HG03280 (cell line): ENCODE measurements at regions not wholly inside any gene's neighbourhood (a gene's known extent, or its start where the extent isn't known, plus 50 kb on each side); places are given as distances from the start of the nearest gene placed in this dataset.

Experiments used
- ATAC-seq: cut with Tn5 transposase; IDR thresholded peaks from one replicate; pipeline ENCODE4 v1.9.1; 2021; ENCODE audit warnings: mild to moderate bottlenecking, moderate library complexity; ENCODE audit not compliant: unreplicated experiment

DNA sequence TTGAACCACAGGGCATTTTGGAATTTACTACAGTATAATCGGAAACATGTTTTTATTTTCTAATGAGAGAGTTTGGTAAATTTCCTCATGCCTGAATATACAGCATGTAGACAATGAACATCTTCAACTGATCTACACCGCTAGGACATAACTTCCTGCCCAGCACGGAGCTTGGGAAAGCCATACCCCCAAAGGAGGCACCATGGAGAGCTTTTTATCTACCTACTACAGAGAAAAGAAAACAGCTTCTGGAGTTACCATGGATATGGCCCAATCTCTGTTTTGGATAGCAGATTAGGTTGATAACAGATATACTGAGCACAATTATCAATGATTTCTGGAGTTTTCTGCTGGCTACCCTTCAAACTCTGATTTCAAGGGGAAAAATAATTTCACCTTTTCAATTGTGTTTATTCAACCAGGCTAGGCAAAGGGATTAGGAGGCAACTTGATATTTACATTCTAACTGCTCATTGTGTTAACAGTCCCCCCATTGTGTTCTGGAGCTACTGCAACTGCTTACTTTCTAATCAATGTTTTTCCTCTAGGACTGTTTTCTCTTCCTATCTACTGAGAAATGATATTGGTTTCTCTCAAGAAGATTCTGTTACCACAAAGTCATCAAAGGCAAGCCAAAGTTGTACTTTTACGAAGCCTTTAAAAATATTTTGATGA lies 123.0 kb upstream of the ARHGAP28 start:
- ATAC-seq, result no peak

DNA sequence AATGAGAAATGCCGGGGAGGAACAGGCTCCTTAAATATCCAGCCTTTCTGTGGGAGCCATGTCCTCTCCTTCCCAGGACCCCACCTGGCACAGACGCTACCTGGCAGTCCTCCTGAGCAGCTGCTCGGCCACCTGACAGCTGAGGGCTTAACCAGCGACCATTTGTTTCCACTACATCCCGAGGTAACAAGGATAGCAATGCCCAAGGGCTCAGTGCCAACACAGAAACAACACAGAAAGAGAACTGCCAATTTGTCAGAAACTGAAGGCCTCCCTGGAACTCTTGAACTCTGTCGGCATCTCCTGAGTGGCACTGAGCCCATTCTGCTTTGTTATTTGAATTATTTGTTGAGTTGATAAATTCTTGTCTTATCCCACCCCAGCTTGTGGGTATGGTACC lies 122.2 kb upstream of the ARHGAP28 start:
- ATAC-seq, result no peak

DNA sequence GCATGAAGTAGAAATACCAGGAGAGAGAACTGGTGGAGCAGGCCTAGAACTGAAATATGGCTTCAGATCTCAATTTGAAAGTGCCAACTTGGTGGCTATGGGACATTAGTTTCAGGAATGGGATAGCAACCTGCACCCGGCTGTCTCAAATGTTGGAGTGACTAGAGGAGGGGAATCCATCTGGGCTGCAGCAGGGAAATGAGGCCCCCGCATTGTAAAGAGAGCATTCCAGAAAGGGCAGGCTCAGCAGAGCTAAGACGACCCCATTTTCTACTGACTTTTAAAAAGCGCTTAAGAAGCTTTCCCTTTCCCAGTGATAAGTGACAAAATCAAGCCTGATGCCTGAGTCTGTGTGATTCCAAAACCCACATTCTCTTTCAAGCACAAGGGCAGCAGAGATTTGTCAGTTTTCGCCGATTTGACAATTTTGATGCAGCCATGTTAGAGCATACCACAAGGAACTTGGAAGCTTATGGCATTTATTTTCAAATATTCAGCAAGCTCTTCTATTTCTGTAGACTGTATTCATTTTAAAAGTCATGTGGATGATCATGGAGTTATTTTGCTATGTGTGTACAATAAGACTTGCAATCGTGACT lies 119.8 kb upstream of the ARHGAP28 start:
- no peak for ATAC-seq

DNA sequence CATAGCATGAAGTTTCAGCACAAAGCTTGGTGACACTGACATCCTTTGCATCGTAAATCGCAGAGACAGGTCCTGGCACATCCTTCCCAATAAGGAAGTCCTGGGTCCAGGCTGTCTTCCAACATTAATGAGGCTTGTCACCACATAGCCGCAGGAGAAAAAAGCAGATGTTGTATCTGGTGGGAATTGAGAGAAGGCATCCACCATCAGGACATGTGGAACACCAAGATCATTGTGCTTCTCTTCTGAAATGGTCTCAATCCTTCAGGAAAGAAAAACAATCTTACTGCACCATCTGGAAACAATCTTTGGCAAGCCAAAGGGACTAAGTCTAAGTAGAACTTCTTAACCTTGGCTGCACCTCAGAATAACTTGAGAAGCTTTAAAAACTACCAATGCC lies 119.0 kb upstream of the ARHGAP28 start:
- ATAC-seq, result no peak

DNA sequence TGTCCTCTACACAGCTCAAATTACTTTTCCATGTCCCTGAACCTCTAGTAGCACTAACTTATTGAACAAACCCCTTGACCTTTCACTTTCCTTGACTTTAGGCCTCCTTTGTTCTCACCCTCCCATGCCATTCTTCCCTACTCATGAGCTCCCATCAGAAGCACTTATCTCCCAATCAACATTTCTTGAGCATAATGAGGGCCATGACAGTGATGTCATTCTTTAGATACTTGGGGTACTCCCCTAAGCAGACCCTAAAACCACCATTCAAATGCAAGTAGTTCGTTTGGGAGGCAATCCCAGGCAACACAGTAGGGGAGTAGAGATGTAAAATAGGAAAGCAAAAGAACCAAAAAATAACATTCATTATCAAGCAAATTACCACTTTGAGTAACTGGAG lies 115.9 kb upstream of the ARHGAP28 start:
- no peak for ATAC-seq

DNA sequence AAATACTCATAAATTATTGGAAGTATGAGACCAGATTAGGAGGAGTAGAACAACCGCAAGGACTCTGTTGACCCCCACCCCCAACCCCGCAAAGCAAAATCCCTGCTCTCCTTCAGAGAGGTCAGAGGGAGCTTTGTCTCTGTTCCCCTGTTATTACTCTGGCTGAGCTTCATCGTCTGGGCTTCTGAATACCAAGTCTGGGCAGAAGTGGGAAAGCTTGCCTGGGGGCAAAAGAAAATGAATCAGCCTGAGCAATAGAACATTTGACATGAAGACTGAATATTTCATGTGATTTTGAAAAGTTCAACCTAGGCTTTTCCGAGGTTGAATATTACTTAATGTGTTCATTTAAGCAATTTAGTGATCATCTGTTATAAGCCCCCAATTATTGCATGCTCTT lies 114.6 kb upstream of the ARHGAP28 start:
- no peak for ATAC-seq

DNA sequence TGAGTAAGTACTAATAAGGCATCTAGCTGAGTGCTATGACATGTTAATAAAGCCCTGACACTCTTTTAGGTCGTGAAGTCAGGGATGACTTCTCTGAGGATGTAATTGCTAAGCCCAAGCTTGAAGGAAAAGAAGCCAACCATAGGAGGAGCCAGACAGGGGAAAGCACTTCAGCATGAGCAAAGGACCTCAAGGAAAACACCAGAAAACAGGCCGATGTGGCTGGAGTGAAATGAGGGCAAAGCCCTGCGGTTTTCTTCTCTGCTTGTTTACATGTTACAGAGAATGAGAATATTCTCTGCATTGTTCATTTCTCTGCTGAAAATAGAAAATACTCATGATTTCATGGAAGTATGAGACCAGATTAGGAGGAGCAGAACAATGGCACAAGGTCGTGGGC lies 112.5 kb upstream of the ARHGAP28 start:
- ATAC-seq, result no peak

DNA sequence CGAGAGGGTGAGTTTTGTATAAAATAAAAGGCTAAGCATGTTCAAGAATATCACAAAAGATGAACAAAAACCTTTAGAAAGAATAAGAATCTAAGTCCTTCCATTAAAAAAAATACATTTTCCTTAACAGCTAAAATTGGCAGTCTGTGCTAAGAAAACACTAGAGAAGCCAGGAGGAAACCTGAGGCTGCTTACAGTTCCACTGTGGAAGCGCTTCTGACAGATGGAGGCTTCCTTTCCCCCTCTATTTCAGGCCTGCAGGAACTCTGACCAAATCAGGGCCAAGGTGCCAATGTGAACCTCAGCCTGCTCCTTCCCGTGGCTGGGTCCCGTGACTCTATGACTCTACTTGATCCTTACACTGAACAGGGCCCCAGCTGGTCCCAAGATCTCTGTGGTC lies 108.1 kb upstream of the ARHGAP28 start:
- ATAC-seq, result no peak

DNA sequence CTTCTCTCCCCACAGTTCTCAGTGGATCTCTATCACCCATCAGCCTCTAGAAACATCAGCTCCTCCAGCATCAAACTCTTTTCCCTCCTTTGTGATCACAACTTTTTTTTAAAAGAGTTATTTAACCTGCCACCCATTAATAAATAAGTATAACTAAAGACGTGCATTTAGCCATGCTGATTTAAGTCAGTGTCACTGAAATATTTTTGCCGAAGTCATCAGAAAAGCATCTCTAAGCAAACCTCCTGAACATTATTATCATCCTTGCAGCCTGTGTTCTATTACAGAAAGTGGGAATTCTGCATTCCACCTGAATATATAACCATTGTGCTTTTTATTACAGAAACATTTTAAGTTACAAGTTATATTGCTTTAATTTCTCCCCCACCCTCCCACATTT lies 106.2 kb upstream of the ARHGAP28 start:
- no peak for ATAC-seq

DNA sequence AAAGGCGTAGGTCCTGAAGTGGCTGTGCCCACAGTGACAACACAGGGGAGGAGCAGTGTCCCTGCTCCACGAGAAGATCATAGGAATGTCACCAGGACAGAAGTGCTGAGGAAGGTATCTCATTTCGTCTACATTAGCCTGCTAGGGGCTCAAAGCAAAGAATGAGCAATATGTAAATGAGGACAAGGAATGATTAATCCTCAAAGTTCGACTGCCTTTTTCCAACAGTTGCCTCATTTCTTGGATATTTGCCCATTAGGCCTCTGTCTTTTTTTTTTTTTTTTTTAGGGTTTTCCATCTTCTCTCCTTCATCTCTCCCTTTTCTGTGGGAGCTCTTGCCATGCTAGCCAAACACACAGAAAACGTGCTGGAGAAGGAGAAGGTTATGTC lies 105.2 kb upstream of the ARHGAP28 start:
- ATAC-seq, result no peak

DNA sequence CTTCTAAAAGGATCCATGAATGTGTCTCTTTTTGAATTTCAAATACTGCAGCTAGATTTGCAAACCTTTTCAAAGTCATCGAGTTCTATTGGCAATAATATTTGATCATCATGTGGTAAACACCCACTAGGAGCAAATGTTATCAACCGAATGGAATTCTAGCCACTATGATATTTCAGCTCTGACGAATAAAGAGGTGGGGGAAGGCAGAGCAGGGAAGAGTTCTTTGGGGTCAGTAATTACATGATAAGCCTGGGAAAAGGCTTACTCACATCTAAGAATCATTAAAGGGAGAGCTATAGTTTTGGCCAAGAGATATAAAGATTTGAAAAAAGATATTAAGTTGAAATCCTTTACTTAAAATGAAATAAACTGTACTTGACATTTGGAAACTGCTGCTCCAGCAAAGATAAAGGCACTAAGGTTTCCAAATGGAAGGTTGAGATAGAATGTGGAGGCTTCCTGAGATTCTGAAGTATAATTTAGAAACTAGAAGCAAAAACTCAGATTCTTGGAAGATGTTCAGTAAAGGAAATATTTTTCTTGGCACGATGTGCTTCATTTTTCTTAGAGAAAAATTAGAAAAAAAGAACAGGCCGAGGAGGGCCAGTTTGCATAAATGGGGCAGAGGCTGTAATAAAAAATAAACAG lies 104.7 kb upstream of the ARHGAP28 start:
- ATAC-seq, result no peak

DNA sequence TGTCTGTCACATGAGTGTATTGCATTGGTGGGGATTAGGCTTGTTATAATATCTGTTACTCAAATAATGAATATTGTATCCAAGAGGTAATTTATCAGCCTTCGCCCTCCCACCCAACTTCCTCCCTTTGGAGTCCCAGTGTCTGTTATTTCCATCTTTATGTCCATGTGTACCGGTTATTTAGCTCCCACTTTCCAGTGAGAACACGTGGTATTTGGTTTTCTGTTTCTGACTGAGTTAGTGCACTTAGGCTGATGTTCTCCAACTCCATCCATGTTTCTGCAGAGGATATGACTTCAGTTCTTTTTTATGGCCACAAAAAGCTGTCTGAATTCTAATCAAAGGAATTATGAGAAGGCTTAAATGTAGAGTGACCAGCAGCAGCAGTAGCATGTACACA lies 104.0 kb upstream of the ARHGAP28 start:
- no peak for ATAC-seq

DNA sequence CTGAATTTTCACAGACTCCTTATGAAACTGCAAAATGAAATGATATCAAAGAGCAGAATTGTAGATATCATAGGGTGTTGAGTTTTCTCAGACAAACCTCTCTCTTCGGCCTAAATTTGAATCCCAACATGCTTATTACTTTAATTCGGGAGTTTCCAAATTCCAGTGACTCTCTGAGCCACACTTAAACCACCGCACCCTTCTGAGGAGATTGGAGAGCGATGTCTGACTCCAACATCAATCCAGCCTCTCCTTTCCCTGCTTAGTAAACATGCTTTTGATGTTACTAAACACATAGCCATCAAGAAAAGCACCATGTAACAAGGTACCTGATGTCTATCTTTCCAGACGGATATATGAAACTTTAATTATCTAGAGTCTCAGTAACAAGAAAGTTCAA lies 103.1 kb upstream of the ARHGAP28 start:
- no peak for ATAC-seq

DNA sequence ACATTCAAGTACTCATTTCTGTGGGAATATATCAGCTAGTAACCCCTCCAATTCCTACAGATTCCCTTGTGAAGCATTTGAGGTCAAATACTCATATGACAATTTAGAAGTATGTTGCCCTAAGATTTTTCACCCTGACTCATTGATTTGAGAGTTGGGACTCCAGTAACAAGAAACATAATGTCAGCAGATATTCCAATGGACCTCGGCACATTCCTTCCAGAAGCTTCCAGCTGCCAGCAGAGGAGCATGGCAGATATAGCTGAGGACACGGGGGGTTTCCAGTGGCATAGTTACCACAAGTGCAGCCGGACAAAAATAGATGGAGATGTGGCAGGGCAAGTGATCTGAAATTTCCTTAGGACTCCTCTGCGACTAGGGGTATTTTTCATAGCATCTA lies 101.9 kb upstream of the ARHGAP28 start:
- no peak for ATAC-seq

DNA sequence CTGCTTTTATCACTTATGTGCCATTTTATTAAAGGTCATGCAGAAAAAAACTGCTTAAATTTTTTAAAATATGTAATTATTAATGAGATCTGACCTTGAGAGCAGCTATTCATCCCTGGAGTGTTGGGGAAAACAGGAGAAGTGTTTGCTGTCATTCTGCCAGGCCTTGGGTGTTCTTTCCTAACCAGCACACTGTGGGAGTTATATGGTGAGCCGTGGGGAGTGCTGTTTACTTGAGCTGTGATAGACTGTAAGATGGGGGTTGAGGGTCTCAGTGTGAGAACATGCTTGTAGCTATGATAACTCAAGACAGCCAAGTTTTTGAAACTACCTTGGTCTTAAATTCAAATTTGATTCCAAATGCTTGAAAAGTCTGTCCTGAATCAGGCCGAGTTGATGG lies 101.3 kb upstream of the ARHGAP28 start:
- no peak for ATAC-seq

DNA sequence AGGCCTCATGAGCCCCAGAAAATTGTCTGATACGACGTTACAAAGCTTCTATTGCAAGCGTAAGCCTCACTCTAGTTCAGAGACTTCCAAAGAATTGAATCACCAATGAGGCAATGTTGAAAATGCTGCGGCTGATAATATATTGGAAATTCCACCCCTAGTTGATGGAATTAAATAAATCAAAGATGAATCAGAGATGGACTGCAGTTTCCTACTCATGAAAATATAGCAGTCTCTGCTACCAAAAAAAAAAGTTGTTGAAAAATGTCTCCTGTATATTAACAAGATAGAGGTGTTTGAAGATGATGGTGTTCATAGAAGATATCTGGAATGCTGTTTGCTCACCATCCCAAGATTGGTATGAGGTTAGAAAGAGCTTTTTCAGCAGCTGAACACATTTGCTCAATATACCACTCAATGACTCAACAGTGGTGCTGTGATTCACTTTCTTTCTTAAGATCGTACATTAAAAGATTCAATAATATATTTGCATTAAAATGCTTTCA lies 99.8 kb upstream of the ARHGAP28 start:
- no peak for ATAC-seq

DNA sequence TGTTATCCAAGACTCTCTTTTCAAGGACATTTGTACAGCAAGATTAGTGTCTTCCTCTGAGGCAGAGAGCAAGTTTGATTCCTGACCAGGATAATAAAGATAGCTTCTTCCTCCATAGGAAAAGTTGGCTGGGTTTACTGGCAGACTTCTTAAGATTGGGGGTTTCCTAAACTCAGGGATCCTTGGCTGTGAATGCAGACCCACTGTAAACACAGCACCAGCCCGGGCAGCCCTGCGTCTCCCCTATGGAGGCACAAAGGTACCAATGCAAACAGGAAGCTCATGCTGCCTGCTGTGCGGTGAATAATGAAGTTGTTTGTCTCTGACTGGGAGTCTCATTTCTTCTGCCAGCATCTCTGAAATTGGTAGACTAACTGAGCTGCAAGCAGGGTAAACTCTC lies 96.2 kb upstream of the ARHGAP28 start:
- no peak for ATAC-seq

DNA sequence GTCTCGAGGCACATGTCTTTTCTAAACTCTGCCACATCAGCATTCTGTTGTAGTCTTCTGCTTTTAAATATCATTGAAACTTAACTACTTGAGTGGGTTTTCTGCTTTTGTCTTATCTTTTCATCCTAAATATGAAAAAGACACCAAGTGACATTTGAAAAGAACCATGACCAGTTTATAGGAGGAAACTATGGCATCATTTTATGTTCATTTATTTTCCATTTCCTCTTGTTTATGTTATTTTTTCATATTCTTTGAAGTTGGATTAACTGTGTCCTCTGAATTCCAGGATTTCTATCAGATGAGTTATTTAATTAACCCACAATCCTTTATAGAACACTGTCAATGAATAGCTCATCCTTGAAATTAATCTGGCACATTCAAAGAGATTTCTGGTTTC lies 93.4 kb upstream of the ARHGAP28 start:
- ATAC-seq, result no peak

DNA sequence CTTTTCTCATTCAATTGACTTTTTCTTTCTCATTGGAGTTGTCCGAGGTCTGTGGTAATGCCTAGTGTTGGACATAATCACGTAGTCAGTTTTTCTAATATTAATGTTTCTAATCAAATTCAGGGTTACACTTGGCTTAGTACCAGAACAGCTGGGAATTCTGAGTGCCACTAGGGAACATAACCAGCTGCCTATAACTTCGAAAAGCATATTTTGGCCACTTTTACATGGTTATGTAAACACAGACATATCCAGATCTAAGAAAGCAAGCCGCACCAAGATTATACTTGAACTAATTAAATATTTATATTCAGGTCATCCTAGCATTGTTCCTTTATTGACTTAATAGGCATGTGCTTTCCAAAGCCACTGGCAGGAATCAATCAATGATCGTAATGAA lies 91.1 kb upstream of the ARHGAP28 start:
- no peak for ATAC-seq

DNA sequence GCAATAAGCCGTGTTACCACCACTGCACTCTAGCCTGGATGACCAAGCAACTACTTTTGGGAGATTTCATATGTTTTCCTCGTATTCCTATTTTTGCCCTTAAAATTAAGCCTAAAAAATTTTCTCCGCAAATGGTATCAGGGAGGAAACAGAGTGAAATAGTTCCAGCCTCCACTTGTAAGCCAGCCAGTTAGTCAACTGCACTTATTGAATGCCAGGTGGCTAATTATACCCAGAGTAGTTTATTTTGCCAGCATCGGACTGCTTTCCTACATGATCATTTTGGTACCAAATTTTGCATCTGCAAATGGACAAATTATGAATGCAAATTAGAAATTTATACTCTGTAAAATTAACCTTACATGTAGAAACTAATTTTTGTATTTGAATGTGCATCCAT lies 90.2 kb upstream of the ARHGAP28 start:
- no peak for ATAC-seq

DNA sequence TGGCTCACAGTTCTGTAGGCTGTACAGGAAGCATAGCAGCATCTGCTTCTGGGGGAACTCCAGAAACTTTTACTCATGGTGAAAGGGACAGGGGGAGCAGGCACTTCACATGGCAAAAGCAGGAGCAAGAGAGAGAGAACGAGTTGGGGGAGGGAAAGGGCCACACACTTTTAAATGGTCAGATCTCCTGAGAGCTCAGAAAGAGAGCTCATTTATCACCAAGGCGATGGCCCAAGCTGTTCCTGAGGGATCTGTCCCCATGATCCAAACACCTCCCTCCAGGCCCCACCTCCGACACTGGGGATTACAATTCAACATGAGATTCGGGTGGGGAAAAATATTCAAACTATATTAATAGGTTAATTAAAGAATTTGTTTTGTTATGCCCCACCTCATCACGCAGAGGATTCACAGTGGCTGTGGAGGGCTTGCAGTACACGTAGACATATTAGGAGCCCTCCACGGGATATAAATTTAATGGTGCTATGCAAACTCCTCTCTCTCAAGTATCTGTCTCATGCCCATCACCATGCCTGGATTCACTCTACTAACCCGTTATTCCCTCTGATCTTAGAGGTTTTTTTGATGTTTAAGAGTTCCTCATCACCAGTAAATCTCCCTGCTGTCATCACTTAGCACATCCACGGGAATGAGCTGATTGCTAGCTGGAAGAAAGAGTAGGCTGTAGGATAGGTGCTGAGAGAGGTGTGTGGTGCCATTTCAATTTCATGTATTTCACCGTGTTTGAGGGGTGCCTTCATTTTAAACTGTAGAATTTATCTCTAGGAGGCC lies 84.5 kb upstream of the ARHGAP28 start:
- no peak for ATAC-seq

DNA sequence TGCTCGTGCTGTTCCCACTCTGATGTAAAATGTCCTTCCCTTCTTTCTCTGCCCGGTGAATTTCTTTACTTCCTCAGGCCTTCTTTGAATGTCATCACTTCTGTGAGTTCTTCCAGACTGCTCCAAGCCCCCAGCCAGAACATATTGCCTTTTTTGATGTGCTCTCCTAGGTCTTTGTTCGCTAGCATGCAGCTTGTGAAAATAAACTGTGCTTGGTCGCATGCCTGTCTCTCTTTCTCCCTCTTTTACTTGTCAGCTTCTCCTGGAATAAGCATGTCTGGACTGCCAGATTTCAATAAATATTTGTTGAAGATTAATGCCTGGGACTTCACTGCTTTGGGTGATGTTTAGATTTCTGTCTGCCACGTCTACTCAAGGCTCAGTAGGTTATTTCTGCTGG lies 82.7 kb upstream of the ARHGAP28 start:
- ATAC-seq, result no peak
